GM23338 (cell line): ENCODE measurements at regions not wholly inside any gene's neighbourhood (a gene's known extent, or its start where the extent isn't known, plus 50 kb on each side); places are given as distances from the start of the nearest gene placed in this dataset.

Experiments
- ATAC-seq: fragments of 200-7000 bp; cut with Tn5 transposase; 3 replicates; pipeline ENCODE4 v1.9.1; 2020
- DNase-seq: peaks from one replicate; pipeline ENCODE4 v3.0.0-alpha.2; 2015; ENCODE audit warnings: low spot score
- H2AFZ ChIP-seq: fragments of 200-600 bp; sonication (generic); 2 replicates; pipeline ENCODE4 v1.8.0; 2016; ENCODE audit warnings: antibody characterized with exemption, mild to moderate bottlenecking, moderate library complexity
- H3F3A ChIP-seq: fragments of 200-600 bp; sonication (generic); replicated peaks from 2 replicates; pipeline ENCODE4 v1.8.0; 2017; ENCODE audit warnings: antibody characterized with exemption, mixed run types, low read depth
- H3K27ac ChIP-seq: fragments of 200-600 bp; sonication (generic); 2 replicates; pipeline ENCODE4 v1.6.1; 2016; ENCODE audit warnings: low read depth
- H3K27me3 ChIP-seq: fragments of 200-600 bp; sonication (generic); 2 replicates; pipeline ENCODE4 v1.8.0; 2016; ENCODE audit warnings: mild to moderate bottlenecking, mixed run types, moderate library complexity; ENCODE audit not compliant: insufficient read depth
- H3K36me3 ChIP-seq: fragments of 200-600 bp; sonication (generic); 2 replicates; pipeline ENCODE4 v1.8.0; 2016; ENCODE audit warnings: mild to moderate bottlenecking; ENCODE audit not compliant: insufficient read depth
- H3K4me1 ChIP-seq: fragments of 200-600 bp; sonication (generic); 2 replicates; pipeline ENCODE4 v1.8.0; 2016; ENCODE audit warnings: mild to moderate bottlenecking, moderate library complexity; ENCODE audit not compliant: insufficient read depth
- H3K4me2 ChIP-seq: fragments of 200-600 bp; sonication (generic); 2 replicates; pipeline ENCODE4 v1.7.1; 2017; ENCODE audit warnings: mixed run types
- H3K4me3 ChIP-seq: fragments of 200-600 bp; sonication (generic); 2 replicates; pipeline ENCODE4 v1.6.1; 2016; ENCODE audit warnings: mixed run types
- H3K79me2 ChIP-seq: fragments of 200-600 bp; sonication (generic); replicated peaks from 2 replicates; pipeline ENCODE4 v1.8.0; 2017; ENCODE audit warnings: mild to moderate bottlenecking; ENCODE audit not compliant: insufficient read depth
- H3K9me2 ChIP-seq: fragments of 200-600 bp; sonication (generic); 2 replicates; pipeline ENCODE4 v1.8.0; 2017; ENCODE audit not compliant: insufficient read depth
- H4K20me1 ChIP-seq: fragments of 200-600 bp; sonication (generic); replicated peaks from 2 replicates; pipeline ENCODE4 v1.8.0; 2017; ENCODE audit warnings: mild to moderate bottlenecking; ENCODE audit not compliant: insufficient read depth
- H3K27ac Mint-ChIP-seq: 2 replicates; pipeline ENCODE4 v1.8.0; 2020; ENCODE audit warnings: inconsistent platforms, mild to moderate bottlenecking, moderate library complexity, mixed read lengths
- H3K27me3 Mint-ChIP-seq: 3 replicates; pipeline ENCODE4 v1.8.0; 2022; ENCODE audit warnings: low read depth, mild to moderate bottlenecking, moderate library complexity, mixed read lengths, inconsistent platforms; ENCODE audit not compliant: insufficient read depth, poor library complexity
- H3K36me3 Mint-ChIP-seq: 3 replicates; pipeline ENCODE4 v1.8.0; 2021; ENCODE audit warnings: low read depth, mild to moderate bottlenecking, inconsistent platforms, moderate library complexity, mixed read lengths
- H3K4me1 Mint-ChIP-seq: 3 replicates; pipeline ENCODE4 v1.8.0; 2020; ENCODE audit warnings: mild to moderate bottlenecking, inconsistent platforms, mixed read lengths
- H3K4me3 Mint-ChIP-seq: 3 replicates; pipeline ENCODE4 v1.8.0; 2021; ENCODE audit warnings: moderate library complexity, mild to moderate bottlenecking, inconsistent platforms, mixed read lengths
- H3K9me3 Mint-ChIP-seq: 3 replicates; pipeline ENCODE4 v1.8.0; 2020; ENCODE audit warnings: moderate library complexity, mild to moderate bottlenecking, inconsistent platforms, mixed read lengths
- NANOG ChIP-seq: IDR thresholded peaks from 2 replicates; pipeline ENCODE4 v1.6.1; 2016; ENCODE audit warnings: antibody characterized with exemption, borderline replicate concordance
- POLR2AphosphoS5 ChIP-seq: IDR thresholded peaks from 2 replicates; pipeline ENCODE4 v1.6.1; 2016; ENCODE audit warnings: antibody characterized with exemption, low read depth
- REST ChIP-seq: IDR thresholded peaks from one replicate; pipeline ENCODE4 v1.6.1; 2018; ENCODE audit warnings: antibody characterized with exemption; ENCODE audit not compliant: unreplicated experiment
- ZNF114 ChIP-seq: fragments of 250-450 bp; sonication (Bioruptor Pico); IDR thresholded peaks from 2 replicates; pipeline ENCODE4 v1.5.0; 2020; ENCODE audit warnings: mild to moderate bottlenecking, moderate library complexity
- ZNF462 ChIP-seq: fragments of 250-450 bp; sonication (Bioruptor Pico); IDR thresholded peaks from 2 replicates; pipeline ENCODE4 v1.5.0; 2020; ENCODE audit warnings: mild to moderate bottlenecking, moderate library complexity

- TF ChIP-seq ZNF462 (CRISPR knock-in tag) (no peak), NANOG (no peak), POLR2AphosphoS5 (no peak), REST (no peak), ZNF114 (CRISPR knock-in tag) (no peak)
These were observed 179.0 kb upstream of the ADRA1D start (continued) for GRCh38 chr20:4427940-4428586.

GRCh38 chr20:4418141-4418540 lies 169.1 kb upstream of the ADRA1D start:
- DNase-seq (no peak), ATAC-seq (no peak)
- Histone ChIP-seq H3K4me1 (no peaks in the 10 kb centered on the region), H3K4me3 (no peak overlapping the region), H3F3A (no peaks in the 10 kb centered on the region), H3K27ac (no peak overlapping the region), H3K36me3 (no peaks in the 10 kb centered on the region), H3K79me2 (no peaks in the 10 kb centered on the region), H3K4me2 (no peak overlapping the region), H3K9me2 (peaks cover 5% of the 10 kb centered on the region; the same call in 1 of the 2 replicates), H4K20me1 (no peaks in the 10 kb centered on the region), H3K27me3 (no peaks in the 10 kb centered on the region), H2AFZ (no peak overlapping the region)
- H3K4me1 Mint-ChIP-seq, result no peaks in the 10 kb centered on the region
- peaks cover 1% of the 10 kb centered on the region for H3K27me3 Mint-ChIP-seq
- H3K4me3 Mint-ChIP-seq, result no peak overlapping the region
- H3K27ac Mint-ChIP-seq, result no peak overlapping the region
- peaks cover 21% of the 10 kb centered on the region for H3K9me3 Mint-ChIP-seq
- no peaks in the 10 kb centered on the region for H3K36me3 Mint-ChIP-seq
- no peak for TF ChIP-seq ZNF114 (CRISPR knock-in tag)
- no peak for TF ChIP-seq ZNF462 (CRISPR knock-in tag)
- no peak for TF ChIP-seq POLR2AphosphoS5
